K562 (cell line): ENCODE measurements at regions not wholly inside any gene's neighbourhood (a gene's known extent, or its start where the extent isn't known, plus 50 kb on each side); places are given as distances from the start of the nearest gene placed in this dataset.

Experiments used
- ARHGAP35 ChIP-seq: fragments of 450-650 bp; IDR thresholded peaks from 2 replicates; pipeline ENCODE4 v1.6.1; 2018; ENCODE audit not compliant: partially characterized antibody
- ASH1L ChIP-seq: fragments of 450-650 bp; IDR thresholded peaks from 2 replicates; pipeline ENCODE4 v1.6.1; 2018; ENCODE audit warnings: borderline replicate concordance, mild to moderate bottlenecking, low read depth; ENCODE audit not compliant: partially characterized antibody
- CBX3 ChIP-seq, 2 experiments: IDR thresholded peaks; 1 replicate in 1 of 2; 2 replicates in 1 of 2; pipeline ENCODE4 v1.6.1; 2012; ENCODE audit warnings: inconsistent platforms in 2 of 2, low read length in 2 of 2, borderline replicate concordance in 1 of 2, control low read depth in 1 of 2
- CBX8 ChIP-seq: fragments of 200-600 bp; sonication (generic); IDR thresholded peaks from 2 replicates; pipeline ENCODE4 v1.6.1; 2012; ENCODE audit warnings: borderline replicate concordance, mixed run types, low read depth, mild to moderate bottlenecking, moderate library complexity, mixed read lengths, low read length, control low read depth, inconsistent platforms; ENCODE audit not compliant: poor library complexity, severe bottlenecking; ENCODE audit errors: extremely low read depth
- DNMT1 ChIP-seq: fragments of 450-650 bp; IDR thresholded peaks from 2 replicates; pipeline ENCODE4 v1.6.1; 2016; ENCODE audit warnings: antibody characterized with exemption, mild to moderate bottlenecking
- FOXA1 ChIP-seq: fragments of 450-650 bp; IDR thresholded peaks from 2 replicates; pipeline ENCODE4 v1.6.1; 2016; ENCODE audit warnings: mild to moderate bottlenecking, borderline replicate concordance
- FOXM1 ChIP-seq, 2 experiments: fragments of 450-650 bp in 1 of 2; sonication (generic) in 1 of 2; formaldehyde crosslinking in 1 of 2; IDR thresholded peaks; 2 replicates each; pipeline versions ENCODE4 v1.6.1 to v1.9.0; 2017 to 2022; ENCODE audit warnings: low read depth in 2 of 2, mild to moderate bottlenecking in 2 of 2, missing genetic modification reagents in 1 of 2, moderate library complexity in 1 of 2
- MECOM ChIP-seq: fragments of 250-450 bp; sonication (Bioruptor Pico); IDR thresholded peaks from 2 replicates; pipeline ENCODE4 v1.8.0; 2022; ENCODE audit warnings: inconsistent platforms
- NR2C2 ChIP-seq, 2 experiments: fragments of 200-800 bp in 1 of 2; sonication (Bioruptor generic) in 1 of 2; sonication (generic) in 1 of 2; formaldehyde crosslinking in 1 of 2; IDR thresholded peaks; 2 replicates each; pipeline versions ENCODE4 v1.6.1 to v1.8.0; 2016 to 2022; ENCODE audit warnings: mild to moderate bottlenecking in 1 of 2, missing compliant biosample characterization in 1 of 2, missing genetic modification characterization in 1 of 2, missing genetic modification reagents in 1 of 2
- POU5F1 ChIP-seq: fragments of 150-350 bp; IDR thresholded peaks from 2 replicates; pipeline ENCODE4 v1.6.1; 2014; ENCODE audit warnings: borderline replicate concordance, low read length, low read depth, mild to moderate bottlenecking; ENCODE audit not compliant: partially characterized antibody
- VEZF1 ChIP-seq: fragments of 200-800 bp; sonication (Bioruptor generic); IDR thresholded peaks from 2 replicates; pipeline ENCODE4 v1.6.1; 2017; ENCODE audit warnings: missing genetic modification characterization, missing compliant biosample characterization
- ZBTB17 ChIP-seq: fragments of 450-650 bp; formaldehyde crosslinking; IDR thresholded peaks from 2 replicates; pipeline ENCODE4 v1.4.0; 2020; ENCODE audit warnings: mild to moderate bottlenecking
- ZNF232 ChIP-seq: sonication (generic); formaldehyde crosslinking; IDR thresholded peaks from 2 replicates; pipeline ENCODE4 v1.8.0; 2022; ENCODE audit warnings: mild to moderate bottlenecking, missing genetic modification reagents
- ZNF785 ChIP-seq: fragments of 250-450 bp; sonication (Bioruptor Pico); IDR thresholded peaks from 2 replicates; pipeline ENCODE4 v1.4.0; 2020; ENCODE audit warnings: mild to moderate bottlenecking
- TF ChIP-seq, protein P1 (sequence below): IDR thresholded peaks from 2 replicates; pipeline ENCODE4 v1.6.1; 2011; ENCODE audit not compliant: insufficient read length; ENCODE audit errors: extremely low read depth
- TF ChIP-seq, protein P2 (sequence below): fragments of 450-650 bp; IDR thresholded peaks from 2 replicates; pipeline ENCODE4 v1.6.1; 2016
- TF ChIP-seq, protein P3 (sequence below): fragments of 450-650 bp; IDR thresholded peaks from 2 replicates; pipeline ENCODE4 v1.6.1; 2017; ENCODE audit warnings: antibody characterized with exemption, mild to moderate bottlenecking
- TF ChIP-seq, protein P4 (sequence below): fragments of 250-450 bp; sonication (Bioruptor Pico); IDR thresholded peaks from 2 replicates; pipeline ENCODE4 v1.8.0; 2022; ENCODE audit warnings: inconsistent platforms

DNA sequence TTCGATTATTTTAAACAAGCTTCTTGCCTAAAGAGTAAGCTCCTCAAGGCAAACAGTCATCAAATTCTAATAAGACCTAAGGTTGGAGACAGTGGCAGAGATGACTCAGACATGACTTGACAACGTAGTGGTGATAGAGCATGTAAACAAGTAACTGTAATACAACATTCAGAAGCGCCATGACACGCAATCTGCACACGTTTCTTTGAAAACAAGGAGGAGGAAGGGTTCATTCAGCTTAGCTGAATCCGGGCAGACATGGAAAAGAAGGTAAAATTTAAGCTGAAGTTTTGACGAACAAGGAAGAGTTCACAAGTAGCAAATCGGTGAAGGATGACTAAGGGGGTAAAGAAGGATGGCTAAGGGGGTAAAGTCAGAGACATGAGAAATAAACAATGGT is 152.4 kb upstream of the ZC3H12C start (continued):
- no peak for TF ChIP-seq MECOM
- TF ChIP-seq, protein P1, sequence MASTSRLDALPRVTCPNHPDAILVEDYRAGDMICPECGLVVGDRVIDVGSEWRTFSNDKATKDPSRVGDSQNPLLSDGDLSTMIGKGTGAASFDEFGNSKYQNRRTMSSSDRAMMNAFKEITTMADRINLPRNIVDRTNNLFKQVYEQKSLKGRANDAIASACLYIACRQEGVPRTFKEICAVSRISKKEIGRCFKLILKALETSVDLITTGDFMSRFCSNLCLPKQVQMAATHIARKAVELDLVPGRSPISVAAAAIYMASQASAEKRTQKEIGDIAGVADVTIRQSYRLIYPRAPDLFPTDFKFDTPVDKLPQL = no peak
- no peak for TF ChIP-seq ARHGAP35
- TF ChIP-seq VEZF1 (CRISPR knock-in tag) = no peak
- no peak for TF ChIP-seq POU5F1
- no peak for TF ChIP-seq FOXA1
- TF ChIP-seq, protein P2, sequence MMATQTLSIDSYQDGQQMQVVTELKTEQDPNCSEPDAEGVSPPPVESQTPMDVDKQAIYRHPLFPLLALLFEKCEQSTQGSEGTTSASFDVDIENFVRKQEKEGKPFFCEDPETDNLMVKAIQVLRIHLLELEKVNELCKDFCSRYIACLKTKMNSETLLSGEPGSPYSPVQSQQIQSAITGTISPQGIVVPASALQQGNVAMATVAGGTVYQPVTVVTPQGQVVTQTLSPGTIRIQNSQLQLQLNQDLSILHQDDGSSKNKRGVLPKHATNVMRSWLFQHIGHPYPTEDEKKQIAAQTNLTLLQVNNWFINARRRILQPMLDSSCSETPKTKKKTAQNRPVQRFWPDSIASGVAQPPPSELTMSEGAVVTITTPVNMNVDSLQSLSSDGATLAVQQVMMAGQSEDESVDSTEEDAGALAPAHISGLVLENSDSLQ = peak; percentile 37
- no peak for TF ChIP-seq DNMT1
- no peak for TF ChIP-seq CBX8
- TF ChIP-seq CBX3 (IDR thresholded peaks at IDR 0.05; ENCODE audit: borderline replicate concordance in 1 of 2, low read length in 2 of 2) = peak in 1 of 2 experiments; percentile 53; a peak in 1 of 3 replicates
- TF ChIP-seq, protein P3, sequence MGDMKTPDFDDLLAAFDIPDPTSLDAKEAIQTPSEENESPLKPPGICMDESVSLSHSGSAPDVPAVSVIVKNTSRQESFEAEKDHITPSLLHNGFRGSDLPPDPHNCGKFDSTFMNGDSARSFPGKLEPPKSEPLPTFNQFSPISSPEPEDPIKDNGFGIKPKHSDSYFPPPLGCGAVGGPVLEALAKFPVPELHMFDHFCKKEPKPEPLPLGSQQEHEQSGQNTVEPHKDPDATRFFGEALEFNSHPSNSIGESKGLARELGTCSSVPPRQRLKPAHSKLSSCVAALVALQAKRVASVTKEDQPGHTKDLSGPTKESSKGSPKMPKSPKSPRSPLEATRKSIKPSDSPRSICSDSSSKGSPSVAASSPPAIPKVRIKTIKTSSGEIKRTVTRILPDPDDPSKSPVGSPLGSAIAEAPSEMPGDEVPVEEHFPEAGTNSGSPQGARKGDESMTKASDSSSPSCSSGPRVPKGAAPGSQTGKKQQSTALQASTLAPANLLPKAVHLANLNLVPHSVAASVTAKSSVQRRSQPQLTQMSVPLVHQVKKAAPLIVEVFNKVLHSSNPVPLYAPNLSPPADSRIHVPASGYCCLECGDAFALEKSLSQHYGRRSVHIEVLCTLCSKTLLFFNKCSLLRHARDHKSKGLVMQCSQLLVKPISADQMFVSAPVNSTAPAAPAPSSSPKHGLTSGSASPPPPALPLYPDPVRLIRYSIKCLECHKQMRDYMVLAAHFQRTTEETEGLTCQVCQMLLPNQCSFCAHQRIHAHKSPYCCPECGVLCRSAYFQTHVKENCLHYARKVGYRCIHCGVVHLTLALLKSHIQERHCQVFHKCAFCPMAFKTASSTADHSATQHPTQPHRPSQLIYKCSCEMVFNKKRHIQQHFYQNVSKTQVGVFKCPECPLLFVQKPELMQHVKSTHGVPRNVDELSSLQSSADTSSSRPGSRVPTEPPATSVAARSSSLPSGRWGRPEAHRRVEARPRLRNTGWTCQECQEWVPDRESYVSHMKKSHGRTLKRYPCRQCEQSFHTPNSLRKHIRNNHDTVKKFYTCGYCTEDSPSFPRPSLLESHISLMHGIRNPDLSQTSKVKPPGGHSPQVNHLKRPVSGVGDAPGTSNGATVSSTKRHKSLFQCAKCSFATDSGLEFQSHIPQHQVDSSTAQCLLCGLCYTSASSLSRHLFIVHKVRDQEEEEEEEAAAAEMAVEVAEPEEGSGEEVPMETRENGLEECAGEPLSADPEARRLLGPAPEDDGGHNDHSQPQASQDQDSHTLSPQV = peak; percentile 81; the same call in 1 of the 2 replicates
- no peak for TF ChIP-seq ZBTB17
- TF ChIP-seq, protein P4, sequence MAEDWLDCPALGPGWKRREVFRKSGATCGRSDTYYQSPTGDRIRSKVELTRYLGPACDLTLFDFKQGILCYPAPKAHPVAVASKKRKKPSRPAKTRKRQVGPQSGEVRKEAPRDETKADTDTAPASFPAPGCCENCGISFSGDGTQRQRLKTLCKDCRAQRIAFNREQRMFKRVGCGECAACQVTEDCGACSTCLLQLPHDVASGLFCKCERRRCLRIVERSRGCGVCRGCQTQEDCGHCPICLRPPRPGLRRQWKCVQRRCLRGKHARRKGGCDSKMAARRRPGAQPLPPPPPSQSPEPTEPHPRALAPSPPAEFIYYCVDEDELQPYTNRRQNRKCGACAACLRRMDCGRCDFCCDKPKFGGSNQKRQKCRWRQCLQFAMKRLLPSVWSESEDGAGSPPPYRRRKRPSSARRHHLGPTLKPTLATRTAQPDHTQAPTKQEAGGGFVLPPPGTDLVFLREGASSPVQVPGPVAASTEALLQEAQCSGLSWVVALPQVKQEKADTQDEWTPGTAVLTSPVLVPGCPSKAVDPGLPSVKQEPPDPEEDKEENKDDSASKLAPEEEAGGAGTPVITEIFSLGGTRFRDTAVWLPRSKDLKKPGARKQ (CRISPR knock-in tag) = no peak
- TF ChIP-seq ZNF232 = no peak
- TF ChIP-seq ZNF785 = no peak
- no peak for TF ChIP-seq ASH1L
- TF ChIP-seq NR2C2 (CRISPR knock-in tag; IDR thresholded peaks at IDR 0.05) = no peak
- no peak; the same call in 1 of the 2 replicates for TF ChIP-seq NR2C2 (tag; IDR thresholded peaks at IDR 0.05)
- no peak for TF ChIP-seq FOXM1 (IDR thresholded peaks at IDR 0.05; ENCODE audit: low read depth)
- no peak for TF ChIP-seq FOXM1 (CRISPR knock-in tag; IDR thresholded peaks at IDR 0.05; ENCODE audit: low read depth)
